ENCODE measurements at regions not wholly inside any gene's neighbourhood (a gene's known extent, or its start where the extent isn't known, plus 50 kb on each side); places are given as distances from the start of the nearest gene placed in this dataset.
A peak's percentile ranks its signal among the peaks of the same experiment; 100 is the strongest.

DNA sequence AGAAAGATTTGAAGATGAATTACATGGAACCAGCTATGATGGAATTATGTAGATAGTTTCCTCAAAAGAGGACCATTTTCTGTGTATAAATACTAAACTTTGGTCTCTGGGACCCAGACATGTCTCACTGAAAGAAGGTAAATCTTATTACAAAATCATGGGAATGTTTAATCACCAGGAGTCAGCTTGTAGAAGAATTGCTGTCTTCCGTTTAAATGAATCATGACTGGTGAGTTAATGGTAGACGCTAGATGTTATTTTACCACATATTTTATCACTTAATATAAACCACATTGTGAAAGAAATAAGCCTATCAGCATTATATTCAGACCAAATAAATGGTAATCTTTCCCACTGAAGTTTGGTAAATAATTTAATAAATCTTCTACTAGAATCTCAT lies 322.3 kb upstream of the SUCLG2 start:
- Histone ChIP-seq H3K4me1 (ENCODE audit: low read depth) (no peaks in the 10 kb centered on the region), H3K9me3 (no peaks in the 10 kb centered on the region), H3K36me3 (ENCODE audit: low read depth) (no peaks in the 10 kb centered on the region), H3K4me3 (no peak overlapping the region)
- intact Hi-C loops (cut with DNase I, micrococcal nuclease) = no loop called here
- DNase-seq (no peak), ATAC-seq (no peak)
- TF ChIP-seq, protein P1, sequence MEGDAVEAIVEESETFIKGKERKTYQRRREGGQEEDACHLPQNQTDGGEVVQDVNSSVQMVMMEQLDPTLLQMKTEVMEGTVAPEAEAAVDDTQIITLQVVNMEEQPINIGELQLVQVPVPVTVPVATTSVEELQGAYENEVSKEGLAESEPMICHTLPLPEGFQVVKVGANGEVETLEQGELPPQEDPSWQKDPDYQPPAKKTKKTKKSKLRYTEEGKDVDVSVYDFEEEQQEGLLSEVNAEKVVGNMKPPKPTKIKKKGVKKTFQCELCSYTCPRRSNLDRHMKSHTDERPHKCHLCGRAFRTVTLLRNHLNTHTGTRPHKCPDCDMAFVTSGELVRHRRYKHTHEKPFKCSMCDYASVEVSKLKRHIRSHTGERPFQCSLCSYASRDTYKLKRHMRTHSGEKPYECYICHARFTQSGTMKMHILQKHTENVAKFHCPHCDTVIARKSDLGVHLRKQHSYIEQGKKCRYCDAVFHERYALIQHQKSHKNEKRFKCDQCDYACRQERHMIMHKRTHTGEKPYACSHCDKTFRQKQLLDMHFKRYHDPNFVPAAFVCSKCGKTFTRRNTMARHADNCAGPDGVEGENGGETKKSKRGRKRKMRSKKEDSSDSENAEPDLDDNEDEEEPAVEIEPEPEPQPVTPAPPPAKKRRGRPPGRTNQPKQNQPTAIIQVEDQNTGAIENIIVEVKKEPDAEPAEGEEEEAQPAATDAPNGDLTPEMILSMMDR (IDR thresholded peaks at IDR 0.05) = no peak

DNA sequence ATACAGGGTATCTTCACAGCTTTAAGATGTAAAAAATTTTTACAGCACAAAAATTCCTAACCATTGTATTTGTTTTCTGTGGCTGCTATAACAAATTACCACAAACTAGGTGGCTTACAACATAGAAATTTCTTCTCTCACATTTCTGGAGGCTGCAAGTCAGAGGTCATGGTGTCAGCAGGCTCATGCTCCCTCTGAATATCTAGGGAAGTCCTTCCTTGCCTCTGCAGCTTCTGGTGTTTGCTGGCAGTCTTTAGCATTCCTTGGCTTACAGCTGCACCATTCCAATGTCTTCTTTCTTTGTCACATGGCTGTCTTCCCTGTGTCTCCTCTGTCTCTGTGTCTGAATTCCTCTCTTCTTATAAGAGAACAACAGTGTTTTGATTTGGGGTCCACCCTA lies 310.2 kb upstream of the SUCLG2 start:
- intact Hi-C loops (cut with DNase I, micrococcal nuclease) = loop anchor here in 1 of 2 donors (10.0 kb wide), 1 partner anchor 120 kb away; no protein-coding TSS in a partner anchor
- Histone ChIP-seq H3K4me1 (ENCODE audit: low read depth) (no peaks in the 10 kb centered on the region), H3K4me3 (no peak overlapping the region), H3K36me3 (ENCODE audit: low read depth) (no peaks in the 10 kb centered on the region), H3K9me3 (no peaks in the 10 kb centered on the region)
- no peak for ATAC-seq
- DNase-seq = no peak
- TF ChIP-seq, protein P1 (IDR thresholded peaks at IDR 0.05) = no peak

DNA sequence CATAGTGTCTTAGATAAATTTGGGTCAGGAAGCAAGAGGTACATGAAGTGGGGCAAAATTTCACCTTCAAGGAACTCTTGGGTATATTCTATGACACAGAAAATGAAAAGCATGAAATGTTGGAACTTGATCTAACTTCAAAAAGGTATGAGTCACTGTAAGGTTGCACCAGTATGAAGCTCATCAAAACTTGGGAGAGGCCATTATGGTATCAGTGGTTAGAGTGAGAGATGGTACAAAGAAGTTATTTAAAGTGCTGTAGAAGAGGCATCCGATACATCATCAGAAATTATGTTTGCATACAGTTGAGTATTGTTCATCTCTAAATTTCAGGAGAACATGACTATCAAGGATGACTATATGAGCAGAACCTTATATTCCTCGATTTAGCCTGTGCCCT lies 302.9 kb upstream of the SUCLG2 start:
- no peak for ATAC-seq
- DNase-seq = no peak
- intact Hi-C loops (cut with DNase I, micrococcal nuclease) = no loop called here
- no peak overlapping the region for H3K4me3 ChIP-seq
- TF ChIP-seq, protein P1 (IDR thresholded peaks at IDR 0.05) = no peak
- H3K36me3 ChIP-seq (ENCODE audit: low read depth) = no peaks in the 10 kb centered on the region
- no peaks in the 10 kb centered on the region for H3K4me1 ChIP-seq (ENCODE audit: low read depth)
- no peaks in the 10 kb centered on the region for H3K9me3 ChIP-seq

DNA sequence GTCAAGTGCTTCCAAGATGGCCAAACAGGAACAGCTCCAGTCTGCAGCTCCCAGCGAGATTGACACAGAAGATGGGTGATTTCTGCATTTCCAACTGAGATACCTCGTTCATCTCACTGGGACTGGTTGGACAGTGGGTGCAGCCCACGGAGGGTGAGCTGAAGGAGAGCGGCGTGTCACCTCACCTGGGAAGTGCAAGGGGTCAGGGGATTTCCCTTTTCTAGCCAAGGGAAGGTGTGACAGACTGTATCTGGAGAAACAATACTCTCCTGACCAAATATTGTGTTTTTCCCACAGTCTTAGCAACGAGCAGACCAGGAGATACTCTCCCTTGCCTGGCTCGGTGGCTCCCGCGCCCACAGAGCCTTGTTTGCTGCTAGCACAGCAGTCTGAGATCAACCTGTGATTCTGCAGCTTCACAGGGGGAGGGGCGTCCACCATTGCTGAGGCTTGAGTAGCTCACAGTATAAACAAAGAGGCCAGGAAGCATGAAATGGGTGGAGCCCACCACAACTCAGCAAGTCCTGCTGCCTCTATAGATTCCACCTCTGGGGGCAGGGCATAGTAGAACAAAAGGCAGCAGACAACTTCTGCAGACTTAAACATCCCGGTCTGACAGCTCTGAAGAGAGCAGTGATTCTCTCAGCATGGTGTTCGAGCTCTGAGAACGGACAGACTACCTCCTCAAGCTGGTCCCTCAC lies 293.5 kb upstream of the SUCLG2 start:
- intact Hi-C loops (cut with DNase I, micrococcal nuclease) = no loop called here
- no peaks in the 10 kb centered on the region for H3K36me3 ChIP-seq (ENCODE audit: low read depth)
- no peak overlapping the region for H3K4me3 ChIP-seq
- no peaks in the 10 kb centered on the region for H3K4me1 ChIP-seq (ENCODE audit: low read depth)
- H3K9me3 ChIP-seq = no peaks in the 10 kb centered on the region
- DNase-seq (peak in 1 of 3 donors; percentile 54), ATAC-seq (no peak)
- TF ChIP-seq, protein P1 (IDR thresholded peaks at IDR 0.05) = no peak

DNA sequence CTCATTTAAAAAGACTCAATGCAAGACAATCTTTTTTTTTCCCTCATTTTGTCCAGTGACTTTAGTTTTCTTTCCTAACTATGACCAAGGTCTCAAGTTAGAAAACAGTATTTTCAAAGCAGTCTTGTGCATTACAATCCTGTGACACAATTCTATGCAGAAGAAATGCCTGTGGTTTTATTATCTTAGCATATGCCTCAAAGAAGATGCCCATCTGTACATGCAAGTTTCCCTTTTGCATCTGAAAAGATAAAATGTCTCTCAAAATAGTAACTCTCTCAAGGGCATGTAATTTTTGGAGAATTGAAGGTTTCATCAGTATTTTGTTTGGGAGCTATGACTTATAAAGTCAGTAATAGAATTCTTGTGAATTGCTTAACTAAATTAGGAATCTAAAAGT lies 292.0 kb upstream of the SUCLG2 start:
- no peaks in the 10 kb centered on the region for H3K9me3 ChIP-seq
- no peak overlapping the region for H3K4me3 ChIP-seq
- no peak for ATAC-seq
- TF ChIP-seq, protein P1 (IDR thresholded peaks at IDR 0.05) = no peak
- H3K4me1 ChIP-seq (ENCODE audit: low read depth) = no peaks in the 10 kb centered on the region
- intact Hi-C loops (cut with DNase I, micrococcal nuclease) = no loop called here
- H3K36me3 ChIP-seq (ENCODE audit: low read depth) = no peaks in the 10 kb centered on the region
- DNase-seq = no peak

DNA sequence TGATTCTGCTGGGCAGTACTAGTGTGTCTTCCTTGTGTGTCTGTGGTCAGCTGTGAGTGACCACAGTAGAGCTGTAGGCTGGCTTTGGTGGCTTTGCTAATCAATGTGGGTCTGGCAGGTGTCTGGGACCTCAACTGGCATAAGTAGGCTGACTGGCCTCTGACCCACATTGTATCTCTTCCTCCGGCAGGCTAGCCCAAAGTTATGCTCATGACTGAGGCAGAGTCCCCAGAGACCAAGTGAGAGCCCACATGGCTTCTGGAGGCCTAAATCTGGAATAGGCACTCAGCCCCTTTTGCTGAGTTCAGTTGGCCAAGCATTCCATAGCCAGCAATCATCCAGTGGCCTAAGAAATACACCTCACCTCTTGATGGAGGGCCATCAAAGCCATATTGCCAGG lies 289.1 kb upstream of the SUCLG2 start:
- no peaks in the 10 kb centered on the region for H3K9me3 ChIP-seq
- intact Hi-C loops (cut with DNase I, micrococcal nuclease) = no loop called here
- TF ChIP-seq, protein P1 (IDR thresholded peaks at IDR 0.05) = no peak
- DNase-seq = no peak
- H3K36me3 ChIP-seq (ENCODE audit: low read depth) = no peaks in the 10 kb centered on the region
- H3K4me3 ChIP-seq = no peak overlapping the region
- H3K4me1 ChIP-seq (ENCODE audit: low read depth) = no peaks in the 10 kb centered on the region
- no peak for ATAC-seq

All from mucosa of descending colon (tissue), 3 donors.